A549 (cell line): ENCODE measurements at regions not wholly inside any gene's neighbourhood (a gene's known extent, or its start where the extent isn't known, plus 50 kb on each side); places are given as distances from the start of the nearest gene placed in this dataset.

Experiments
- CTCF ChIP-seq: fragments of >200 bp; sonication (Bioruptor Twin); formaldehyde crosslinking; IDR thresholded peaks from 3 replicates; pipeline ENCODE4 v1.5.1; 2016
- FOSB ChIP-seq: fragments of 250-450 bp; sonication (Bioruptor Pico); IDR thresholded peaks from 2 replicates; pipeline ENCODE4 v1.5.0; 2020; ENCODE audit warnings: mild to moderate bottlenecking, moderate library complexity
- NFE2L2 ChIP-seq: fragments of 150-350 bp; conservative IDR thresholded peaks from 2 replicates; pipeline ENCODE4 v1.6.1; 2014; ENCODE audit warnings: low read length
- POLR2A ChIP-seq: IDR thresholded peaks from 2 replicates; pipeline ENCODE4 v1.6.1; 2012; ENCODE audit warnings: mild to moderate bottlenecking, low read length
- POLR2AphosphoS2 ChIP-seq: conservative IDR thresholded peaks from 2 replicates; pipeline ENCODE4 v1.6.1; 2012; ENCODE audit warnings: low read length, improper control_type of control experiment, inconsistent platforms
- TF ChIP-seq, protein P1 (sequence below): IDR thresholded peaks from 2 replicates; pipeline ENCODE4 v1.6.1; 2012

DNA sequence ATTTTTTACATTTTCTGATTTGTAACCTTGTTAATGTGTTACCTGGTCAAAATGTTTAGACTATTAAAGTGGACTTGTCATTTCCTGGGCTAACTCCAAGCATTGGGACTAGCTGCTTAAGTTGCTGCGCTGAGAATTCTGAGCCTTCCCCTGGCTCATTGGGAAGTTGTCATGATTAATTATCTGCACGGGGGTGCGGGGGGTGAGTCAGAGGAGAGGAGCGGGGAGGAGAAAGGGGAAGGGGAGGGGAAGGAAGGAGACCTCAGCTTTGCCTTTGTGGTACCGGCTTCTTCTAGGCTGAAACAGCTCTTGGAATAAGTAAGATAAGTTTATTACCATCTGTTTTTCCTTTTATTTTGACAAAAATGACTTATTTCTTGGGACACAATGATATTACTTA, 52.9 kb upstream of the APCDD1 start:
- TF ChIP-seq FOSB (no peak), POLR2AphosphoS2 (no peak), CTCF (no peak), NFE2L2 (no peak), POLR2A (no peak)
- TF ChIP-seq, protein P1, sequence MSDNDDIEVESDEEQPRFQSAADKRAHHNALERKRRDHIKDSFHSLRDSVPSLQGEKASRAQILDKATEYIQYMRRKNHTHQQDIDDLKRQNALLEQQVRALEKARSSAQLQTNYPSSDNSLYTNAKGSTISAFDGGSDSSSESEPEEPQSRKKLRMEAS, result no peak
